ENCODE measurements at regions not wholly inside any gene's neighbourhood (a gene's known extent, or its start where the extent isn't known, plus 50 kb on each side); places are given as distances from the start of the nearest gene placed in this dataset.
"Not testable (repeated sequence)": the region's sequence is repeated elsewhere in the genome, so short reads cannot be mapped to it uniquely, and the experiment has no call there.

DNA sequence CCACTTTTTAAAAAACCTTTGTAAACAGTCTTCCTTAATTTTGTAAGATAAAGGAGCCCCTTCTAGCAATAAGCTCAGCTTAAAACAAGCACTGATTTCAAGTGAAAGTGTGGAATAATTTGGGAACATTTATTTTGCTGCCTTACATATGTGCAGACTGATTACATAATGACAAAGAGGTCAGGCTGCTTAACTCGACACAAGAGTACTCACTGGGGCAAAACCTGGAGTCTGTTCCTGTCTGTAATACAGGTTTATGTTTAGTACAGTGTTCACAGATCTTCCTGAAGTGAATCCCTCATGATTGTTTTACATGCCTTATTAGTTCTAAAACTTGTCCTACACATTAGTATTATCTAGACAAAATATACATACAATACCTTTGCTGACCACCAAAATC, 609.8 kb downstream of the LMO7 start:
- no peak for DNase-seq

DNA sequence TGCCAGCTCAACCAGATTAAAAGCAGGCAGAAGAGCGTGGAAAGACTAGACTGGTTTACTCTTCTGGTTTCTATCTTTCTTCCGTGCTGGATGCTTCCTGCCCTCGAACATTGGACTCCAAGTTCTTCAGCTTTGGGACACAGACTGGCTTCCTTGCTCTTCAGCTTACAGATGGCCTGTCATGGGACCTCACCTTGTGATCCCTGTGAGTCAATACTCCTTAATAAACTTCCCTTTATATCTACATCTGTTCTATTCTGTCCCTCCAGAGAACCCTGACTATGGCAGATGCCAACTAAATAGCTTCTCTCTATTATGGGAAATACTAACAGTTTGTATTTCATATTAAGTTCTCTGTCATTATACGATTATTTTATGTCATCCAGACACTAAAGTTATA, 609.1 kb downstream of the LMO7 start:
- no peak for DNase-seq

DNA sequence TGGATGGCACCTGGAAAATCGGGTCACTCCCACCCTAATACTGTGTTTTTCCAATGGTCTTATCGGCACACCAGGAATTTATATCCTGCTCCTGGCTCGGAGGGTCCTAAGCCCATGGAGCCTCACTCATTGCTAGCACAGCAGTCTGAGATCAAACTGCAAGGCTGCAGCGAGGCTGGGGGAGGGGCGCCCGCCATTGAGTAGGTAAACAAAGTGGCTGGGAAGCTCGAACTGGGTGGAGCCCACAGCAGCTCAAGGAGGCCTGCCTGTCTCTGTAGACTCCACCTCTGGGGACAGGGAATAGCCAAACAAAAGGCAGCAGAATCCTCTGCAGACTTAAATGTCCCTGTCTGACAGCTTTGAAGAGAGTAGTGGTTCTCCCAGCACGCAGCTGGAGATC, 607.0 kb downstream of the LMO7 start:
- not testable (repeated sequence) for DNase-seq

DNA sequence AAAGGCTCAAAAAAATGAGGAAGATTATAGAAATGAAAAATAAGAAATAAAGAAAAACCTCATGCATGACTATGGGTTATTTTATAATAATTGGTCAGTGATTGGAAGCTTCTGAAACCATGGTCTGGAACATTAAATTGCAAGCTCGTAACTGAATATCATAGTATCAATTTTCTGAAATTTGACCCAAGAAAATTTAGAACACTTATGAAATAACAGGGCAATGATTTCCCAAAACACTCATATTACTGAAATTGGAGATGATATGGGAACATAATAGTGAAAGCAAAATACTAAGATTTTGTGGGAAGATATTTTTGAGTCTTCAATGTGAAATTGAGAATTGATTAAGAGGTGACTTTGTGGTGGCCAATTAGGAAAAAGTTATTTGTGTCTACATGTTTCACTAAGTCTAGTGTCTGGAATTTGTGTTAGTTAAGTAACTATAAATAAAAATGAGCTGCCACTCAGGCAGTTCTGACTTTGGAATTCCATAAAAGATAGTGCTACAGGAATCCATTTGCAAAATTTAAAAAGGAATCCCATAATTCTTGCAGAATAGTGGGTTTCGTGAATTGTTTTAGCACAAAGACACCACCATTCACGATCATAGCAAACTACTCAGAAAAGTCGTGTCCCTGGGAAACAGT, 603.0 kb downstream of the LMO7 start:
- no peak for DNase-seq

DNA sequence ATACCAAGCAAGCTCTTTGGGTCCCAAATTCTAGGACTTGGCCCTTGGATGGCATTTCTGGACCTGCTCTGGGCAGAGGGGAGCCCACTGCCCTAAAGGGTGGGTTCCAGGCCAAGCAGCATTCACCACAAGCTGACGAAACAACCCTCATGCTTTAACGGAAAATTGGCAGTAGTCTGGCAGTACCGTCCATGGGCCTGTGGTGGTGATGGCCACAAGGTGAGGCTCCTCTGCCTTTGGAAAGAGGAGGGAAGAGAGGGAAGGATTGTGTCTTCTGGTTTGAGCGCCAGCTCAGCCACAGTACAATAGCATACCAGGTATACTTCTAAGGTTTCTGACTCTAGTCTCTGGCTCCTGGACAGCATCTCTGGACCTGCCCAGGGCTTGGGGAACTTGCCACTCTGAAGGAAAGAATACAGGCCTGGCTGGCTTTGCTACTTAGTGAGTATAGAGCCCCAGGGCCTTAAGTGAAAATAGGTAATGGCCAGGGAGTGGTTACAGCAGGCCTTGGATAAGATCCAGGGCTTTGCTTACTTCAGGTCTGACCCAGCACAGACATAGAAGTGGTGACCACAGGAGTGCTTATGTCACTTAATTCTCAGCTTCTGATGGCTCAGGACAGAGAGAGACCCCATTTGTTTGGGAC, 595.5 kb downstream of the LMO7 start:
- no peak for DNase-seq

DNA sequence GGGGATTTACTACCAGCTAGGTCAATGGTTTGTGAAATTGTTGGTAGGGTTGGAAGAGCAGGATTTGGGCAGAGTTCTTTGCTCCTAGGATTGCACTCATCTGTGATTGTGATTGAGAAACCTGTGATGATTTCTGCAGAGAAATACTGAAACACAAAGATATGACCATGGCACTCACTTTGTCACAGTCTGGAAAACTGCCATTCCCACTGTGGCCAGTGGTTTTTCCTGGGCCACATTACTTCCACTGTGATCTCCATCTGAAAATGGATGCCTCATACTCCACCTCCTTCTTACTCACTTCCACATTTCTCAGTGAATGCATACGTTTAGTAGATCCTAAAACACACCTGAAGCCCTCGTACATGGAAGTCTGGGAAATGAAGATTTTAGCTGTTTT, 593.2 kb downstream of the LMO7 start:
- DNase-seq, result no peak

DNA sequence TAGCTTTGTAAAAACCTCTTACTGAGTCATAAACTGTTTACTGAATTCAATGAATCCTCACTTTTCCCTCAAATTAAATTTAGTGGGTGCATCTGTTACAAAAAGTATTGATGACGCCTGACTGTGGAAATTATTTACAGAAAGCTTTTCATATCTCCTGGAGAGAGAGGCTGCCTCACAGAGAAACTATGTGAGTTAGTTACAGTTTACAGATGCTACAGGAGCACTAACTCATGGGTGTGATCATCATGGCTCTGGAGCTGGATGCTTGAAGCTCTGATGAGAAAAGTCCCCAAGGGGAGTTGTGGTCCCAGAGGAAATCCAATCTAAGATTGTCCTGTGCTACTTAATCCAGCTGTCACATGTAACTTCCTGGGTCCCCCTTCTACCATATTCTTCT, 590.8 kb downstream of the LMO7 start:
- DNase-seq, result no peak

DNA sequence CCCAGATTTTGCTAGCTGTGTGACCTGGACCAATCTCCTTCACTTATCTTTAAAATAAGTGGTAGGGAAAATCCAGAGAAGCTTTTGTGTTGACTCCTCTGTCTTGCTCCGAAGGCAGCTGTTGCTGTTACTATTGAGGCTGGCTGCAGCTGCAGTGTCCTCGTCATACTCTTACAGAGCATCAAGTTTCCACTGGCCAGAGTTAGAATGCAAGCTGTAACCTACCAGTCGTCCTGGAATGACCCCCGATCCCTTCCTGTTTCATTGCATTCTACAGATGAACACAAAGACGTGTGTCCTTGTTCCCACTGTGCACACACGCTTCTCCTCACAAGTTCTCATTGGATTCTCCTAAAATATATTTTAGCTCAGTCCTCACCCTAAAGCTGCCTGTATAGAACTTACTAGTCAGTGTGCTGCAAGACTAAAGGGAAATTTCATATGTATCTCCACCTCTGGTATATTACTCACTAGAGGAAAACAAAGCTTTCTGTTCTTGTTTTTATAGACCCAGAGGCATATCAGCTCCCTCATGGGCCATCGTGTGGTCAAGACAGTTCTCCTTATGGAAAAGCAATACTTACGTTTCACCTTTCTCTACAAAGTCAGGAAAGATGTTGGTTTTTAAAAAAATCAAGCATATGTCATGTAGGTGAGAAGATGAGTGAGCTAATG, 589.8 kb downstream of the LMO7 start:
- DNase-seq, result no peak

DNA sequence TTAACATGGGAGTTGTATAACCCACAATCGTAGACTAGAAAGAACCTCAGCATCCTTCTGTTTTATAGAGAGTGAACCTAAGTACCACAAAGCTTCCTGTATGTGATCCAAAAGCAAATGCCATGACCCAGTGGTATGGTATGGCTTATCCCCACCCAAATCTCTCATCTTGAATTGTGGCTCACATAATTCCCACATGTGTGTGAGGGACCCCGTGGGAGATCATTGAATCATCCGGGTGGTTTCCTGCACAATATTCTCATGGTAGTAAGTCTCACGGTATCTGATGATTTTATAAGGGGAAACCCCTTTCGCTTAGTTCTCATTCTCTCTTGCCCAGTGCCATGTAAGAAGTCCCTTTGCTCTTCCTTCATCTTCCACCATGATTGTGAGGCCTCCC, 587.9 kb downstream of the LMO7 start:
- no peak for DNase-seq

DNA sequence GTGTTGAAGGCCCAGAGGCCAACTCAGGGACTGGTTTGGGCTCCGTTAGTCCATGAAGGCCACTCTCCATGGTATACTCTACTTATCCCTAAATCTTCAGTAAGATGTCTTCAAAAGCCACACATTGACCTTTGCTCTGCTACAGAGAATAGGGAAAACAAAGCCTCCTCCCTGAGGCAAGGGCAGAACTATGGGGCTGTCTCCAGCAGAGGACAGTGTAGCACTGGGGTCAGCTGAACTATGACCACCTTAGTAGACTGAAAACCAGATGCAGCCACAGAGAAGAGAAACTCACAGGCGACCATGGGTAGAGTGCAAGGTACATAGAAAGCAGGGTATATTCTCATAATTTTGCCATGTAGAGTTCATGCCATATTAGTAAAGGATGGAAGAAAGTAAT, 587.4 kb downstream of the LMO7 start:
- no peak for DNase-seq

DNA sequence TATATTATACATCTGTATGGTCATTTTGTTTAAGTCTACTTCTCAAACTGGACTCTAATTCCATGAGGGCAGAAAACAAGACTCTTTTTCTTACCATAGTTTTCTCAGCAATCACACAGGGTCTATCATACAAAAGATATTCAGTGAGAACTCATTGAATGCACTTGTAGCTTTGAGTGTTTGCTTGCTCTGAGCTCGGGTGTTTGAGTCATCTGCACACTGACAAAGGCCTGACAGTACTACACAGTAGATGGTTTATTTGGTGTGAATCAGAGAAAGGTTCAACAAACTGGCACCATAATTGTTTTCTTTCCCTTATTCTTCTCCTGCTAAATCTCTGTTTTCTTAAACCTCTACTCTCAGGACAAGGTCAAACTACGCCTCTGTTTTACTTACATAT, 586.4 kb downstream of the LMO7 start:
- DNase-seq, result no peak

DNA sequence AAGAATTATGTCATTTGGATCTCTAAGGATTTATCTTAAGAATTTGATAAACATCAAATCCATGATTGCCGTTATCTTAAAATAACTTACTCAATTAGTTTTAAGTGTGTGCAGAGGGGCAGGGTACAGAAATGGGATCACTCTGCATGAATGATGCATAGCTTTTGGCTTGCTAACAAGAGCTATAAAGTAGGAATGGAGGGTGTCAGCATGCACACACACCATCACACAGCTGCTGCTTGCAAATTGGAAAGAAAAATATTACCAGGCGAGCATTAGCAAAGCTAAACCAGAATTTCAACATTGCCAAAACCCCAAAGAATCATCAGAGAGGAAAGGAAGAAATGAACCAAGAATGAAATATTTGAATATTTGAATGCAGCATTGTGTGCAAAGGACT, 580.6 kb downstream of the LMO7 start:
- DNase-seq, result no peak

DNA sequence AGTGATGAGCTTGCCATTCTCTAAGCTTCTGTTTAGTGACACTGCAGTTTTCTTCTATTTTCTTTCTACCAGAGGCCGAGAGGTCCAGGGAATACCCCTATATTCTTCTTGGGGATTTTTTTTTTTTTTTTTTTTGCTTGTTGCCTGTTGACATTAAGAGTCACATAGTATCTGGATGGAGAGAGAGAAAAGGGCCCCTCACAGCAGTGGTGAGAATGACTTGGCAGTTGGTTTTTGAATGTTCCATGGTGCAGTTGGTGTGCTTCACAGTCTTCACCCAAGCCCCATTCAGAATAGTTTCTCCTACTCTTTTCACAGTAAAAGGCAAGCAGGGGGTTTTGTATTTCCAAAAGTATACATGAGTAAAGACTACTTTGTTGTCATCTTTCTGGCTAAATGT, 577.9 kb downstream of the LMO7 start:
- no peak for DNase-seq

DNA sequence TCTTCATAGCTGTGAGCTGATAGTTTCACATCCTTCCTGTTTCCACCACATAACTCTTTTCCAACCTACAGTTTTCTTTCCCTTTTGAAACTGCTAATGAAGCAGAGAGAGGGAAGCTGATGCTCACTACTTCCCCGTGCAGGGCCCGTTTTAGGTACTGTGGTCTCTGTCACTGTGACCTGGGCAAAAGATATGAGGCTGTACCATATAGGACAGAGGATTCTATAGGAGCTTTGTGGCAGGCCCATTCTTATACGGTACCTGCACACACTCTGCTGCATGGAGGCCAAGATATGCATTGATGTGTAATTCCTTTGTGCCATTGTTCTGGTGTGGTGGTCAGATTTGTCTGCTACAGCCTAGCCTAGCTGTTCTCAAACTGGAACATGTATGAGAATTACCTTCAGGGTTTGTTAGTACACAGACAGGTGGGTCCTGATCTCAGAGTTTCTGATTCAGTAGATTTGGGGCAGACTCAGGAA, 577.3 kb downstream of the LMO7 start:
- DNase-seq, result no peak

DNA sequence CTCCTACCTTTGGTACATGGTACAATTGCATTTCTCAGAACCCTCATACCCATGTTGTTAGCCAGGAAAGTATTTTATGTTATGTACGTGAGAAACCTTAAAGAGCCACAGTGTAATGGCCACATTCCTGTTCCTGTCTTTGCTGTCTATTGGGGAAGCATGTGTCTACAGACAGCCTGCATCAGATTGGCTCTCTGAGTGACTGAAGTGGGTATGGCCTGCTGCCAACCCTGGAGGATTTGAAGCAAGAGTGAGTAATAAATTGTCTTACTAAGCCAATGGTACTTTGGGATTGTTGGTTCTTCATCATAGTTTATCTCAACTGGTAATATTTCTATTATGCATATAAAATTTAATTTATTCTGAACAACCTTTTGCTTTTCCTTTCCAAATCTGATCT, 574.1 kb downstream of the LMO7 start:
- no peak for DNase-seq

DNA sequence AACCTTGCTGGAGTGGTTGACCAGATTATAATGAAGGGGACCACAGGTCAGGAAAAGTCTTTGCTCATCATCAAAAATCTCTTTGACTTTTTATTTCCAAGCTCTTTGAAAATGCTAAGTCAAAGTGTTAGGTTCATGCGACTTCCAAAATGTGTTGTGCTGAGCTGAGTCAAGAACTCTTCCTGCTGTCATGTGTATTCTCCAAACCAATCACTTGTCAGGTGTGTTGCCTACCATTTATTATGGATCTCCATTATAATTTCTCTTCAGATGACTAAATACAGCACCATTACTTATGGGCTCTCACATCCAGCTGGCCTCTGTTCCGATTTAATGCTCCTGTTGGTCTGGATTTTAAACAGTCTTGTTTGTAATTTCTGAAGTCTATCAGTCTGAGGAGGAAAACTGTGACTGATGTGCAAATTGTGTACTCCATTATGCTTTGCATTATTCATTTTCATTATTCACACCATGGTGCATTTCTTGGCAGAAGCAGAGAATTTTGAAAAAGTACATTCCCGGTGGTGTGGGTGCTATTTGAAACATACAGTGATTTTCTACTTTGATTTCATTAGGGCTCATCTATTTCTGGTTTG, 562.5 kb downstream of the LMO7 start:
- DNase-seq, result no peak

DNA sequence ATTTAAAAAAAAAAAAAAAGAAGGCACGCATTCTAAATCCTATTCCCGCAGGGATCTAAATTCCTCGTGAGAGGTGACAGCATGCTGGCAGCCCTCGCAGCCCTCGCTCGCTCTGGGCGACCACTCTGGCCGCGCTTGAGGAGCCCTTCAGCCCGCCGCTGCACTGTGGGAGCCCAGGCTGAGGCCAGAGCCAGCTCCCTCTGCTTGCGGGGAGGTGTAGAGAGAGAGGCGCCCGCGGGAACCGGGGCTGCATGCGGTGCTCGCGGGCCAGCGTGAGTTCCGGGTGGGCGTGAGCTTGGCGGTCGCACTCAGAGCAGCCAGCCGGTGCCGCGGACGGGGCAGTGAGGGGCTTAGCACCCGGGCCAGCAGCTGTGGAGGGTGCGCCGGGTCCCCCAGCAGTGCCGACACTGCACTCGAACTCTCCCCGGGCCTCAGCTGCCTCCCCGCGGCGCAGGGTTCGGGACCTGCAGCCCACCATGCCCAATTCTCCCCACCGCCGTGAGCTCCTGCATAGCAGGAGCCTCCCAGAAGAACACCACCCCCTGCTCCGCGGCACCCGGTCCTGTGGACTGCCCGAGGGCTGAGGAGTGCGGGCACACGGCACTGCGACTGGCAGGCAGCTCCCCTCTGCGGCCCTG, 553.9 kb downstream of the LMO7 start:
- DNase-seq, result no peak

DNA sequence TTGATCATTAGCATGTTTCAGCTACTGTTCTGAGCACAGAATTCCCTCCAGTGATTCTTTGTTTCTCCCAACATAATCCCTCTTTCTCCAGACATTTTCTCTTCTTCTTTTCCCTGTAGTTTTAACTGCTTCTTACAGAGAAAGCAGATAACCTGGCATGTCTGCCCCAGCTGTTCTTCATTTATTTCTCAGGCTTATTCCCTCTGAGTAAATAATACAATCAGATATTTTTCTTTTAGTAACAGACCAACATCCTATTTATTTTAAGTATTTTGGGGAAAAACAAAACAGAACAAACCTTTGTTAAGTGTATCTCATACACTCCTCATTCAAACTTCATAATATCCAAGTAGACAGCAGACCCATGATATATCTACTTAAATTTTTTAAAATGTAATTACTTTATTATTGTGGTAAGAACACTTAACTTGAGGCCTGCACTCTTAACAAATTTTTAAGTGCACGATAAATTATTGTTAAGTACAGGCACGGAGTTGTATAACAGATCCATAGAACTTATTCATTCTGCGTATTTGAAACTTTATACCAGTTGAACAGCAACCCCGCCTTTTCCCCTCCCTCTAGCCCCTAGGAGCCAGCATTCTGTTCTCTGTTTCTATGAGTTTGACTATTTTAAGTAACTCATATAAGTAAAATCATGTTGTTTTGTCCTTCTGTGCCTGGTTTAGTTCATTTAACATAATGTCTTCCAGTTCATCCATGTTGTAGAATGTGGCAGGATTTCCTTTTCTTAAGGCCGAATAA, 540.0 kb downstream of the LMO7 start:
- DNase-seq, result no peak

DNA sequence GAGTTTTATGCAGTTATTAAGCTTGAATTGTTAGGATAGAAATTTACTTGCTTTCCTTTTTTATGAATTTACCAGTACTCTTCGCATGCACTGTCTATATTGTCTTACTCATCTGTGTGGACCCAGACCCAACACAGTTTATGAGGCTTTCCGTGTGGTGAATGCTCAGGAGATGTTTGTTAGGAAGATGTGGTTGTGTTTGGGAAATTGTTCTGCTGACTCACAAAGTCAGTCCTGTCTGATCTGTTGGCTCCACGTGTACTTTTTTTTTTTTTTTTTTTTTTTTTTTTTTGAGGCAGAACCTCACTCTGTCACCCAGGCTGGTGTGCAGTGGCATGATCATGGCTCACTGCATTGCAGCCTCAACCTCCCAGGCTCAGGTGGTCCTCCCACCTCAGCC, 532.5 kb downstream of the LMO7 start:
- DNase-seq, result no peak

DNA sequence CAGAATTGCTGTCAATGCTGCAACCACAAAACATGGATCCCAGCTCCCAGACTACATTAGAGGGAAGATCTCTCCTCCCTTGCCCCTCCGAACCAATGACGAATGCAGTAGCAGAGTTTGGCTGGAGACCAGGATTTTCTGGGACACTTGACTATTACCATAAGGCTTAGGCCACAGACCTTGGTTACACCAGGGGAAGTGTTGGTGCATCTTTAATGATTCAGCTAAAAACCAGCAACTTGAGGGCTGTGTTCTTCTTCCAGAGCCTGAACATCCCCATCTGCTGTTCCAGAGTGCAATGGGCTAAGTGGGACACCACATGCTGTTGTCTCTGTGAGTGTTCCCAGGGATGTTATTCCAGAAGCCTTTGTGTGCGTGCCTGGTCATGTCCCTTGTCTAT, 528.2 kb downstream of the LMO7 start:
- DNase-seq, result no peak

DNA sequence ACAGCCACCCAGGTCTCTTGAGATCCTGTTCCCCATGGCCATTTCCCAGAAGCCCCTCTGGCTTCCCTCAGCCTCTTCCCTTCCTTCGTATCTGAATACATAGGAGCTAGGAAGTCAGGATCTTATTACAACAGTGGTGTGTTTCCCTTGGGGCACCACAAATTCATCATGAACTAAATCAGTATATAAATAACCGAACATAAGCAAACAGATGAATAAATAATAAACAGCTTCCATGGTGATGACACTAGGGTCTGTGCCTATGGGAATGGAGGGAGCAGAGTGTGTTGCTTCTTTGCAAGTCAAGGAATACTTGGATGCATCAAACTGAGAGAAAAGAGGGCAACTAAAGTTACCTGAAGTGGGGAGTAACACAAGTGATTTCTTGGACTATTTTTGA, 527.6 kb downstream of the LMO7 start:
- DNase-seq, result no peak

Data from DMS79 treated with DMSO at 0.1 percent for 48 hours (cell line).